ENCODE measurements at regions not wholly inside any gene's neighbourhood (a gene's known extent, or its start where the extent isn't known, plus 50 kb on each side); places are given as distances from the start of the nearest gene placed in this dataset.

DNA sequence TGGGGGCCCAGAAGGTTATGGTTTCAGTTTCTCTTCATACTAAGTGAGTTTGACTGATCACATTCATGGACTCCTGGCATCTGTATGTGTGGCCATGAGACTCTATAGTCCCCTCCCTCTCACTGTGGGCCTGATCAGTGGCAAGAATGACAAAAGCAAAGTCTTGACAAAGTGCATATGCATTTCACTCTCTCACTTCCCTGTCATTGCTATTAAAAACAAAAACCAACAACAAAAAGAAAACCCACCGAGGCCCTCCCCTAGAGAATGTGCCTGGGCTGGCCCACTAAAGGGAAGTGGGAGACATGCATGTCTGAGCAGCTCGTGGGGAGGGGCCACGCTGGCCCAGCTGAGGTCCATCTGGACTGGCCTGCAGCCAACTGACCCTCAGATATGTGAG, 600.1 kb upstream of the RAB6C start:
- TF ChIP-seq, protein P1, sequence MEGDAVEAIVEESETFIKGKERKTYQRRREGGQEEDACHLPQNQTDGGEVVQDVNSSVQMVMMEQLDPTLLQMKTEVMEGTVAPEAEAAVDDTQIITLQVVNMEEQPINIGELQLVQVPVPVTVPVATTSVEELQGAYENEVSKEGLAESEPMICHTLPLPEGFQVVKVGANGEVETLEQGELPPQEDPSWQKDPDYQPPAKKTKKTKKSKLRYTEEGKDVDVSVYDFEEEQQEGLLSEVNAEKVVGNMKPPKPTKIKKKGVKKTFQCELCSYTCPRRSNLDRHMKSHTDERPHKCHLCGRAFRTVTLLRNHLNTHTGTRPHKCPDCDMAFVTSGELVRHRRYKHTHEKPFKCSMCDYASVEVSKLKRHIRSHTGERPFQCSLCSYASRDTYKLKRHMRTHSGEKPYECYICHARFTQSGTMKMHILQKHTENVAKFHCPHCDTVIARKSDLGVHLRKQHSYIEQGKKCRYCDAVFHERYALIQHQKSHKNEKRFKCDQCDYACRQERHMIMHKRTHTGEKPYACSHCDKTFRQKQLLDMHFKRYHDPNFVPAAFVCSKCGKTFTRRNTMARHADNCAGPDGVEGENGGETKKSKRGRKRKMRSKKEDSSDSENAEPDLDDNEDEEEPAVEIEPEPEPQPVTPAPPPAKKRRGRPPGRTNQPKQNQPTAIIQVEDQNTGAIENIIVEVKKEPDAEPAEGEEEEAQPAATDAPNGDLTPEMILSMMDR (IDR thresholded peaks at IDR 0.05; ENCODE audit: insufficient read depth, low read length), result no peak
- no peak for TF ChIP-seq POLR2AphosphoS5 (IDR thresholded peaks at IDR 0.05; ENCODE audit: low read depth)
- no peak for TF ChIP-seq GABPA (IDR thresholded peaks at IDR 0.05; ENCODE audit: low read depth)
- TF ChIP-seq, protein P2, sequence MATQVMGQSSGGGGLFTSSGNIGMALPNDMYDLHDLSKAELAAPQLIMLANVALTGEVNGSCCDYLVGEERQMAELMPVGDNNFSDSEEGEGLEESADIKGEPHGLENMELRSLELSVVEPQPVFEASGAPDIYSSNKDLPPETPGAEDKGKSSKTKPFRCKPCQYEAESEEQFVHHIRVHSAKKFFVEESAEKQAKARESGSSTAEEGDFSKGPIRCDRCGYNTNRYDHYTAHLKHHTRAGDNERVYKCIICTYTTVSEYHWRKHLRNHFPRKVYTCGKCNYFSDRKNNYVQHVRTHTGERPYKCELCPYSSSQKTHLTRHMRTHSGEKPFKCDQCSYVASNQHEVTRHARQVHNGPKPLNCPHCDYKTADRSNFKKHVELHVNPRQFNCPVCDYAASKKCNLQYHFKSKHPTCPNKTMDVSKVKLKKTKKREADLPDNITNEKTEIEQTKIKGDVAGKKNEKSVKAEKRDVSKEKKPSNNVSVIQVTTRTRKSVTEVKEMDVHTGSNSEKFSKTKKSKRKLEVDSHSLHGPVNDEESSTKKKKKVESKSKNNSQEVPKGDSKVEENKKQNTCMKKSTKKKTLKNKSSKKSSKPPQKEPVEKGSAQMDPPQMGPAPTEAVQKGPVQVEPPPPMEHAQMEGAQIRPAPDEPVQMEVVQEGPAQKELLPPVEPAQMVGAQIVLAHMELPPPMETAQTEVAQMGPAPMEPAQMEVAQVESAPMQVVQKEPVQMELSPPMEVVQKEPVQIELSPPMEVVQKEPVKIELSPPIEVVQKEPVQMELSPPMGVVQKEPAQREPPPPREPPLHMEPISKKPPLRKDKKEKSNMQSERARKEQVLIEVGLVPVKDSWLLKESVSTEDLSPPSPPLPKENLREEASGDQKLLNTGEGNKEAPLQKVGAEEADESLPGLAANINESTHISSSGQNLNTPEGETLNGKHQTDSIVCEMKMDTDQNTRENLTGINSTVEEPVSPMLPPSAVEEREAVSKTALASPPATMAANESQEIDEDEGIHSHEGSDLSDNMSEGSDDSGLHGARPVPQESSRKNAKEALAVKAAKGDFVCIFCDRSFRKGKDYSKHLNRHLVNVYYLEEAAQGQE (IDR thresholded peaks at IDR 0.05; ENCODE audit: insufficient replicate concordance, low read depth), result no peak
- TF ChIP-seq SPI1 (IDR thresholded peaks at IDR 0.05; ENCODE audit: borderline replicate concordance, low read depth), result no peak

All from HL-60 (cell line).